ENCODE measurements at regions not wholly inside any gene's neighbourhood (a gene's known extent, or its start where the extent isn't known, plus 50 kb on each side); places are given as distances from the start of the nearest gene placed in this dataset.

- Histone ChIP-seq H3K27ac (ENCODE audit: low read depth, low read length, poor library complexity, severe bottlenecking) (no peak overlapping the region), H3K4me1 (ENCODE audit: insufficient read depth, low read length, poor library complexity, severe bottlenecking) (no peaks in the 10 kb centered on the region), H3K36me3 (ENCODE audit: insufficient read depth, low read length, poor library complexity, severe bottlenecking) (no peaks in the 10 kb centered on the region), H3K27me3 (replicated peaks; ENCODE audit: insufficient read depth, low read depth, low read length, poor library complexity) (no peaks in the 10 kb centered on the region), H3K4me3 (ENCODE audit: low read depth, low read length, poor library complexity, severe bottlenecking) (no peak overlapping the region), H3K9me3 (ENCODE audit: low read depth, low read length, poor library complexity, severe bottlenecking) (no peaks in the 10 kb centered on the region)
- ChIA-PET CTCF (no interaction called here), POLR2A (ENCODE audit: low non-redundant PET) (no interaction called here)
- intact Hi-C loops (cut with micrococcal nuclease; ENCODE audit: unreplicated experiment) = no loop called here
- no peak for TF ChIP-seq CTCF (conservative IDR thresholded peaks at IDR 0.05; ENCODE audit: low read depth, low read length)
- no peak for TF ChIP-seq EZH2 (IDR thresholded peaks at IDR 0.05; ENCODE audit: borderline replicate concordance, low read depth, low read length, poor library complexity, severe bottlenecking)
- no TSS peak for BruUV-seq (replicated peaks)
- no peak for DNase-seq (ENCODE audit: low spot score)
Measured at GRCh38 chr1:198003468-198003867, 86.3 kb downstream of the LHX9 start.

- ChIA-PET POLR2A (ENCODE audit: low non-redundant PET) (no interaction called here), CTCF (no interaction called here)
- BruUV-seq (replicated peaks) = no TSS peak
Measured at GRCh38 chr1:198007011-198007410, 89.8 kb downstream of the LHX9 start.

GRCh38 chr1:198007687-198008607 is 90.8 kb downstream of the LHX9 start:
- ChIA-PET CTCF (no interaction called here), POLR2A (ENCODE audit: low non-redundant PET) (no interaction called here)
- no peaks in the 10 kb centered on the region for H3K36me3 ChIP-seq (ENCODE audit: insufficient read depth, low read length, poor library complexity, severe bottlenecking)
- no peaks in the 10 kb centered on the region for H3K27me3 ChIP-seq (replicated peaks; ENCODE audit: insufficient read depth, low read depth, low read length, poor library complexity)
- H3K27ac ChIP-seq (ENCODE audit: low read depth, low read length, poor library complexity, severe bottlenecking) = no peak overlapping the region
- H3K4me3 ChIP-seq (ENCODE audit: low read depth, low read length, poor library complexity, severe bottlenecking) = no peak overlapping the region
- TF ChIP-seq CTCF (conservative IDR thresholded peaks at IDR 0.05; ENCODE audit: low read depth, low read length) (no peak), EZH2 (IDR thresholded peaks at IDR 0.05; ENCODE audit: borderline replicate concordance, low read depth, low read length, poor library complexity, severe bottlenecking) (no peak)
- BruUV-seq (replicated peaks) = no TSS peak
- H3K9me3 ChIP-seq (ENCODE audit: low read depth, low read length, poor library complexity, severe bottlenecking) = no peaks in the 10 kb centered on the region
- intact Hi-C loops (cut with micrococcal nuclease; ENCODE audit: unreplicated experiment) = no loop called here
- no peak for DNase-seq (ENCODE audit: low spot score)
- no peaks in the 10 kb centered on the region for H3K4me1 ChIP-seq (ENCODE audit: insufficient read depth, low read length, poor library complexity, severe bottlenecking)

More at GRCh38 chr1:198007011-198007410, 89.8 kb downstream of the LHX9 start:
- H3K4me1 ChIP-seq (ENCODE audit: insufficient read depth, low read length, poor library complexity, severe bottlenecking) = no peaks in the 10 kb centered on the region
- H3K27ac ChIP-seq (ENCODE audit: low read depth, low read length, poor library complexity, severe bottlenecking) = no peak overlapping the region
- intact Hi-C loops (cut with micrococcal nuclease; ENCODE audit: unreplicated experiment) = no loop called here
- H3K36me3 ChIP-seq (ENCODE audit: insufficient read depth, low read length, poor library complexity, severe bottlenecking) = no peaks in the 10 kb centered on the region
- DNase-seq (ENCODE audit: low spot score) = no peak
- no peaks in the 10 kb centered on the region for H3K9me3 ChIP-seq (ENCODE audit: low read depth, low read length, poor library complexity, severe bottlenecking)
- H3K27me3 ChIP-seq (replicated peaks; ENCODE audit: insufficient read depth, low read depth, low read length, poor library complexity) = no peaks in the 10 kb centered on the region
- no peak overlapping the region for H3K4me3 ChIP-seq (ENCODE audit: low read depth, low read length, poor library complexity, severe bottlenecking)
- no peak for TF ChIP-seq CTCF (conservative IDR thresholded peaks at IDR 0.05; ENCODE audit: low read depth, low read length)
- TF ChIP-seq EZH2 (IDR thresholded peaks at IDR 0.05; ENCODE audit: borderline replicate concordance, low read depth, low read length, poor library complexity, severe bottlenecking) = no peak
